ENCODE measurements at regions not wholly inside any gene's neighbourhood (a gene's known extent, or its start where the extent isn't known, plus 50 kb on each side); places are given as distances from the start of the nearest gene placed in this dataset.

- intact Hi-C loops (cut with micrococcal nuclease): no loop called here
- H3K36me3 ChIP-seq: no peaks in the 10 kb centered on the region
- H3K27ac ChIP-seq (replicated peaks): no peak overlapping the region
- no peak overlapping the region for H3K4me3 ChIP-seq
- DNase-seq: no peak
- H3K4me1 ChIP-seq: peaks cover 4% of the 10 kb centered on the region
- no peaks in the 10 kb centered on the region for H3K9me3 ChIP-seq (replicated peaks)
- TF ChIP-seq, protein P1, sequence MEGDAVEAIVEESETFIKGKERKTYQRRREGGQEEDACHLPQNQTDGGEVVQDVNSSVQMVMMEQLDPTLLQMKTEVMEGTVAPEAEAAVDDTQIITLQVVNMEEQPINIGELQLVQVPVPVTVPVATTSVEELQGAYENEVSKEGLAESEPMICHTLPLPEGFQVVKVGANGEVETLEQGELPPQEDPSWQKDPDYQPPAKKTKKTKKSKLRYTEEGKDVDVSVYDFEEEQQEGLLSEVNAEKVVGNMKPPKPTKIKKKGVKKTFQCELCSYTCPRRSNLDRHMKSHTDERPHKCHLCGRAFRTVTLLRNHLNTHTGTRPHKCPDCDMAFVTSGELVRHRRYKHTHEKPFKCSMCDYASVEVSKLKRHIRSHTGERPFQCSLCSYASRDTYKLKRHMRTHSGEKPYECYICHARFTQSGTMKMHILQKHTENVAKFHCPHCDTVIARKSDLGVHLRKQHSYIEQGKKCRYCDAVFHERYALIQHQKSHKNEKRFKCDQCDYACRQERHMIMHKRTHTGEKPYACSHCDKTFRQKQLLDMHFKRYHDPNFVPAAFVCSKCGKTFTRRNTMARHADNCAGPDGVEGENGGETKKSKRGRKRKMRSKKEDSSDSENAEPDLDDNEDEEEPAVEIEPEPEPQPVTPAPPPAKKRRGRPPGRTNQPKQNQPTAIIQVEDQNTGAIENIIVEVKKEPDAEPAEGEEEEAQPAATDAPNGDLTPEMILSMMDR (IDR thresholded peaks at IDR 0.05; ENCODE audit: borderline replicate concordance): no peak
- no peaks in the 10 kb centered on the region for H3K27me3 ChIP-seq (ENCODE audit: low read depth)
Measured at GRCh38 chr2:226077841-226078240, 678.3 kb downstream of the NYAP2 start.

DNA sequence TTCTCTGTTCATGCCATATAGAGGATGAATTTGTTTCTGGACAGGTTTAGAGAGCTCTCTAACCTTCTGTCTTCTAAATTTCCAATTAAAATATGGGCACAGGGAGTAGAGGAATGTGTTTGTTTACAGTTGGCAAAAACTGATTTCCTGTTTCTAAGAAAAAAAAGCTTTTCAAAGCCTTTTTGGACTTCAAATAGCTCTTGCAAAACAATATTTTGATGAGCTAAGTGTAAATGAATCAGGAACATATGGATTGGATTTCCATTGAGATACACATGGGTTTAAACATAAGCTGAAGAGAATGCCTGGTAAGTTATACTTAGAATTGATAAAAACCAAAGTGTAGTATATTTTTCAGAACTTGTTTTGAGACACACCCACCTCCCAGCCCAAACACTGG, 677.5 kb downstream of the NYAP2 start:
- intact Hi-C loops (cut with micrococcal nuclease): no loop called here
- TF ChIP-seq, protein P1 (IDR thresholded peaks at IDR 0.05; ENCODE audit: borderline replicate concordance): no peak
- Histone ChIP-seq H3K36me3 (no peaks in the 10 kb centered on the region), H3K4me3 (no peak overlapping the region), H3K4me1 (peaks cover 4% of the 10 kb centered on the region), H3K27ac (replicated peaks) (no peak overlapping the region), H3K27me3 (ENCODE audit: low read depth) (no peaks in the 10 kb centered on the region), H3K9me3 (replicated peaks) (no peaks in the 10 kb centered on the region)
- no peak for DNase-seq

- no peak for DNase-seq
Measured at GRCh38 chr2:226076529-226076928, 677.0 kb downstream of the NYAP2 start.

GRCh38 chr2:226074391-226074790, 674.9 kb downstream of the NYAP2 start:
- no peaks in the 10 kb centered on the region for H3K4me1 ChIP-seq
- no peak overlapping the region for H3K27ac ChIP-seq (replicated peaks)
- H3K9me3 ChIP-seq (replicated peaks): no peaks in the 10 kb centered on the region
- no peaks in the 10 kb centered on the region for H3K27me3 ChIP-seq (ENCODE audit: low read depth)
- H3K4me3 ChIP-seq: no peak overlapping the region
- TF ChIP-seq, protein P1 (IDR thresholded peaks at IDR 0.05; ENCODE audit: borderline replicate concordance): no peak
- no peaks in the 10 kb centered on the region for H3K36me3 ChIP-seq
- intact Hi-C loops (cut with micrococcal nuclease): no loop called here
- no peak for DNase-seq

More at GRCh38 chr2:226076529-226076928, 677.0 kb downstream of the NYAP2 start:
- TF ChIP-seq, protein P1 (IDR thresholded peaks at IDR 0.05; ENCODE audit: borderline replicate concordance): no peak
- intact Hi-C loops (cut with micrococcal nuclease): no loop called here
- H3K27ac ChIP-seq (replicated peaks): no peak overlapping the region
- no peaks in the 10 kb centered on the region for H3K27me3 ChIP-seq (ENCODE audit: low read depth)
- no peak overlapping the region for H3K4me3 ChIP-seq
- H3K36me3 ChIP-seq: no peaks in the 10 kb centered on the region
- H3K4me1 ChIP-seq: peaks cover 4% of the 10 kb centered on the region
- H3K9me3 ChIP-seq (replicated peaks): no peaks in the 10 kb centered on the region

DNA sequence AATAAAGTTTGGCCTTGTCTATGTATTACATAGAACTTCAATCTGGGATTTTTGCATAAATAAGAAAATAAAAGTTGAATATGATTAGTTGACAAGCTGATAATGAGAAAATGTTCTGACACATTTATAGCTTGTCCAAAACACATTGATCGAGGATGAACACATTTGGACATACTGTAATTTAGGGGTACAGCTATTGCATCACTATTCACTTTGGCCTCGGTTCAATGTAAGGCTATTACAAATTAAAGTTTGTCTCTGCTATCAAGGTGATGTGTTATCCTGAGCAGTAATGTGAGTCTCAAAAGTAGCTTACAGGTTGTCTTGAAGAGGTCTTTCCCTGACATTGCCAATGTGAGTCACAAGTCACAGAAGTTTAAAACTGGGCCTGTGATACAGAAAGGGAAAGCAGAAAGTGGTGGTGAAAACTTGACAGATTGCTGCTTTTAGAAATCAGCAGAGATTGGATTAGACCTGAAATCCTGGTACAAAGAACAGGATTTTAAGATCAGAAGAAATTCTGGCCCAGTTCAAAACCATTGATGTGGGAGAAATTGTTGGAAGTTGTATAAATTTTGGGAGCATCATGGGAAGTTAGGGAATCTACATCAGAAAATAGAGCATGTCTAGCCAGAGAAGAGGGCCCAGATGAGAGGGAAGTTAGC, 674.1 kb downstream of the NYAP2 start:
- H3K27me3 ChIP-seq (ENCODE audit: low read depth): no peaks in the 10 kb centered on the region
- no peaks in the 10 kb centered on the region for H3K4me1 ChIP-seq
- no peak overlapping the region for H3K27ac ChIP-seq (replicated peaks)
- H3K9me3 ChIP-seq (replicated peaks): no peaks in the 10 kb centered on the region
- no peaks in the 10 kb centered on the region for H3K36me3 ChIP-seq
- intact Hi-C loops (cut with micrococcal nuclease): no loop called here
- TF ChIP-seq, protein P1 (IDR thresholded peaks at IDR 0.05; ENCODE audit: borderline replicate concordance): no peak
- no peak for DNase-seq
- no peak overlapping the region for H3K4me3 ChIP-seq

Data from left ventricle myocardium inferior (tissue), 1 donor.